ENCODE measurements at regions not wholly inside any gene's neighbourhood (a gene's known extent, or its start where the extent isn't known, plus 50 kb on each side); places are given as distances from the start of the nearest gene placed in this dataset.

- DNase-seq (ENCODE audit: low read depth in 2 of 2): no peak
Observed at GRCh38 chr17:69605571-69605970, 191.1 kb downstream of the MAP2K6 start.

GRCh38 chr17:69606142-69606800 lies 191.8 kb downstream of the MAP2K6 start:
- no peak for DNase-seq (ENCODE audit: low read depth in 2 of 2)

- DNase-seq (ENCODE audit: low read depth in 2 of 2): peak in 1 of 2 donors; percentile 11
Observed at GRCh38 chr17:69607162-69607834, 192.8 kb downstream of the MAP2K6 start.

GRCh38 chr17:69608141-69608540 lies 193.6 kb downstream of the MAP2K6 start:
- no peak for DNase-seq (ENCODE audit: low read depth in 2 of 2)

GRCh38 chr17:69608808-69609472 lies 194.4 kb downstream of the MAP2K6 start:
- no peak for DNase-seq (ENCODE audit: low read depth in 2 of 2)

- no peak for DNase-seq (ENCODE audit: low read depth in 2 of 2)
Observed at GRCh38 chr17:69609473-69610305, 195.2 kb downstream of the MAP2K6 start.

GRCh38 chr17:69620363-69620762 lies 205.9 kb downstream of the MAP2K6 start:
- DNase-seq (ENCODE audit: low read depth in 2 of 2): no peak

GRCh38 chr17:69625474-69625873 lies 211.0 kb downstream of the MAP2K6 start:
- no peak for DNase-seq (ENCODE audit: low read depth in 2 of 2)

- no peak for DNase-seq (ENCODE audit: low read depth in 2 of 2)
Observed at GRCh38 chr17:69630056-69630635, 215.6 kb downstream of the MAP2K6 start.

- DNase-seq (ENCODE audit: low read depth in 2 of 2): no peak
Observed at GRCh38 chr17:69634844-69635243, 220.3 kb downstream of the MAP2K6 start.

GRCh38 chr17:69637446-69638156 lies 223.1 kb downstream of the MAP2K6 start:
- no peak for DNase-seq (ENCODE audit: low read depth in 2 of 2)

- DNase-seq (ENCODE audit: low read depth in 2 of 2): no peak
Observed at GRCh38 chr17:69639096-69639495, 224.6 kb downstream of the MAP2K6 start.

- no peak for DNase-seq (ENCODE audit: low read depth in 2 of 2)
Observed at GRCh38 chr17:69640073-69640472, 225.6 kb downstream of the MAP2K6 start.

- DNase-seq (ENCODE audit: low read depth in 2 of 2): no peak
Observed at GRCh38 chr17:69643686-69644085, 229.2 kb downstream of the MAP2K6 start.

- DNase-seq (ENCODE audit: low read depth in 2 of 2): no peak
Observed at GRCh38 chr17:69646729-69647128, 232.2 kb downstream of the MAP2K6 start.

- no peak for DNase-seq (ENCODE audit: low read depth in 2 of 2)
Observed at GRCh38 chr17:69650881-69651280, 236.4 kb downstream of the MAP2K6 start.

GRCh38 chr17:69651921-69652320 lies 237.4 kb downstream of the MAP2K6 start:
- DNase-seq (ENCODE audit: low read depth in 2 of 2): no peak

- DNase-seq (ENCODE audit: low read depth in 2 of 2): no peak
Observed at GRCh38 chr17:69654981-69655855, 240.7 kb downstream of the MAP2K6 start.

GRCh38 chr17:69655902-69656301 lies 241.4 kb downstream of the MAP2K6 start:
- DNase-seq (ENCODE audit: low read depth in 2 of 2): no peak
